ENCODE measurements at regions not wholly inside any gene's neighbourhood (a gene's known extent, or its start where the extent isn't known, plus 50 kb on each side); places are given as distances from the start of the nearest gene placed in this dataset.
"Not testable (repeated sequence)": the region's sequence is repeated elsewhere in the genome, so short reads cannot be mapped to it uniquely, and the experiment has no call there.

DNA sequence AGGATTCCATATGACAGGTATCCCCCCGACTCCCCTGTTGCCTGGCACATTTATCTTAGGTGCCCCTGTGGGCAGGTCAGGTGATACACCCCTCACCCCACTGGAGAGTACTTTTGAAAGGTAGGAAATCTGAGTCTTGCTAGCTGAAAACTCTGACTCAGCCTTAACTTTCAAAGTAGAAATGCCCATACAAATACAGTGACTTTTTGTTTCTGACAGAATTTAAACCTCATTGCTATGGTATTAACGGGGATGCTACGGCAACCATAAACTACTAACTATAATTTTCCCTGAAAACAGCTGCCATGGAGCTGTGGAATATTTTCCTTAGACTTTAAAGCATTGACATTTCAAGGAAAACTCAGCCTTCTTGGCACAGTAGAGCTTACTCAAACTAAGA is 536.0 kb downstream of the RFPL4B start:
- FAIRE-seq, result no peak
- Mint-ChIP-seq H3K27ac (ENCODE audit: unreplicated experiment) (peak overlapping the region; percentile 34), H3K9me3 (ENCODE audit: unreplicated experiment) (no peaks in the 10 kb centered on the region), H3K4me3 (ENCODE audit: unreplicated experiment) (no peak overlapping the region), H3K27me3 (ENCODE audit: low read depth, unreplicated experiment) (no peaks in the 10 kb centered on the region), H3K36me3 (ENCODE audit: low read depth, unreplicated experiment) (no peaks in the 10 kb centered on the region), H3K4me1 (ENCODE audit: low read depth, unreplicated experiment) (peaks cover 36% of the 10 kb centered on the region)
- no peak overlapping the region for H2AFZ ChIP-seq (ENCODE audit: low read depth, low read length)
- H3K27me3 ChIP-seq (ENCODE audit: insufficient read depth, low read length), result no peaks in the 10 kb centered on the region
- H3K79me2 ChIP-seq (ENCODE audit: insufficient read depth, low read length), result no peaks in the 10 kb centered on the region
- peaks cover 30% of the 10 kb centered on the region for H3K4me1 ChIP-seq (ENCODE audit: insufficient read depth, low read length)
- H3K27ac ChIP-seq (ENCODE audit: low read depth, low read length), result peak overlapping the region; percentile 35
- no peak overlapping the region for H3K9ac ChIP-seq (ENCODE audit: low read length)
- no peak for TF ChIP-seq EZH2 (IDR thresholded peaks at IDR 0.05; ENCODE audit: insufficient read depth, low read length)
- no peaks in the 10 kb centered on the region for H3K36me3 ChIP-seq (ENCODE audit: insufficient read depth, low read length)
- peak; percentile 38 for DNase-seq (ENCODE audit: low read depth)
- H4K20me1 ChIP-seq (ENCODE audit: insufficient read depth, low read length), result no peaks in the 10 kb centered on the region
- H3K9me3 ChIP-seq (ENCODE audit: insufficient read depth, low read depth, low read length), result no peaks in the 10 kb centered on the region
- H3K4me3 ChIP-seq (ENCODE audit: insufficient read depth, low read depth, low read length), result no peak overlapping the region
- no peak overlapping the region for H3K4me2 ChIP-seq (ENCODE audit: low read length)

DNA sequence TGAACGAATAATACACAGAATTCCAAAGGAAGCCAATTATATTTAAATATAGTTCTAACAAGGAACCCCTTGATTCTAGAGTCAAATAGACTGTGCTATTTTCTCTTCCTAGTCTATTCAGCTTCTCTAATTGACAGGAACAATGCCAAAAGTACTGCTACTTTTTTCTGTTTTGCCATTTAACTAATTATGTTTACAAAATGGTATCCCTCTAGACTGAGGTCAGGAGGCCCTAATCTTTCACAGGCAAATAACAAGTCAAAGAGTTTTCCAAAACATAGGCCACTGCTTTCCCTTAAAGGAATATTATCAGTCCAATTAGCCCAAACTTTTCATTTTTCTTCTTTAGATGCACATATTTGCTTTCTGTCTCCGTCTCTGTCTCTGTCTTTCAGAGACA is 539.3 kb downstream of the RFPL4B start:
- H3K4me2 ChIP-seq (ENCODE audit: low read length), result no peak overlapping the region
- H3K36me3 Mint-ChIP-seq (ENCODE audit: low read depth, unreplicated experiment), result no peaks in the 10 kb centered on the region
- H3K4me3 ChIP-seq (ENCODE audit: insufficient read depth, low read depth, low read length), result no peak overlapping the region
- H3K36me3 ChIP-seq (ENCODE audit: insufficient read depth, low read length), result no peaks in the 10 kb centered on the region
- no peaks in the 10 kb centered on the region for H3K79me2 ChIP-seq (ENCODE audit: insufficient read depth, low read length)
- H4K20me1 ChIP-seq (ENCODE audit: insufficient read depth, low read length), result no peaks in the 10 kb centered on the region
- H3K9ac ChIP-seq (ENCODE audit: low read length), result no peak overlapping the region
- H3K27me3 ChIP-seq (ENCODE audit: insufficient read depth, low read length), result no peaks in the 10 kb centered on the region
- no peak overlapping the region for H3K27ac Mint-ChIP-seq (ENCODE audit: unreplicated experiment)
- FAIRE-seq, result no peak
- H3K9me3 ChIP-seq (ENCODE audit: insufficient read depth, low read depth, low read length), result no peaks in the 10 kb centered on the region
- no peak overlapping the region for H3K27ac ChIP-seq (ENCODE audit: low read depth, low read length)
- DNase-seq (ENCODE audit: low read depth), result no peak
- H3K4me1 ChIP-seq (ENCODE audit: insufficient read depth, low read length), result peaks cover 14% of the 10 kb centered on the region
- no peak overlapping the region for H2AFZ ChIP-seq (ENCODE audit: low read depth, low read length)
- H3K4me1 Mint-ChIP-seq (ENCODE audit: low read depth, unreplicated experiment), result peaks cover 16% of the 10 kb centered on the region
- no peaks in the 10 kb centered on the region for H3K9me3 Mint-ChIP-seq (ENCODE audit: unreplicated experiment)
- TF ChIP-seq EZH2 (IDR thresholded peaks at IDR 0.05; ENCODE audit: insufficient read depth, low read length), result no peak
- TF ChIP-seq, protein P1, sequence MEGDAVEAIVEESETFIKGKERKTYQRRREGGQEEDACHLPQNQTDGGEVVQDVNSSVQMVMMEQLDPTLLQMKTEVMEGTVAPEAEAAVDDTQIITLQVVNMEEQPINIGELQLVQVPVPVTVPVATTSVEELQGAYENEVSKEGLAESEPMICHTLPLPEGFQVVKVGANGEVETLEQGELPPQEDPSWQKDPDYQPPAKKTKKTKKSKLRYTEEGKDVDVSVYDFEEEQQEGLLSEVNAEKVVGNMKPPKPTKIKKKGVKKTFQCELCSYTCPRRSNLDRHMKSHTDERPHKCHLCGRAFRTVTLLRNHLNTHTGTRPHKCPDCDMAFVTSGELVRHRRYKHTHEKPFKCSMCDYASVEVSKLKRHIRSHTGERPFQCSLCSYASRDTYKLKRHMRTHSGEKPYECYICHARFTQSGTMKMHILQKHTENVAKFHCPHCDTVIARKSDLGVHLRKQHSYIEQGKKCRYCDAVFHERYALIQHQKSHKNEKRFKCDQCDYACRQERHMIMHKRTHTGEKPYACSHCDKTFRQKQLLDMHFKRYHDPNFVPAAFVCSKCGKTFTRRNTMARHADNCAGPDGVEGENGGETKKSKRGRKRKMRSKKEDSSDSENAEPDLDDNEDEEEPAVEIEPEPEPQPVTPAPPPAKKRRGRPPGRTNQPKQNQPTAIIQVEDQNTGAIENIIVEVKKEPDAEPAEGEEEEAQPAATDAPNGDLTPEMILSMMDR (IDR thresholded peaks at IDR 0.05; ENCODE audit: insufficient read depth, low read depth, low read length), result no peak
- no peaks in the 10 kb centered on the region for H3K27me3 Mint-ChIP-seq (ENCODE audit: low read depth, unreplicated experiment)
- H3K4me3 Mint-ChIP-seq (ENCODE audit: unreplicated experiment), result no peak overlapping the region

DNA sequence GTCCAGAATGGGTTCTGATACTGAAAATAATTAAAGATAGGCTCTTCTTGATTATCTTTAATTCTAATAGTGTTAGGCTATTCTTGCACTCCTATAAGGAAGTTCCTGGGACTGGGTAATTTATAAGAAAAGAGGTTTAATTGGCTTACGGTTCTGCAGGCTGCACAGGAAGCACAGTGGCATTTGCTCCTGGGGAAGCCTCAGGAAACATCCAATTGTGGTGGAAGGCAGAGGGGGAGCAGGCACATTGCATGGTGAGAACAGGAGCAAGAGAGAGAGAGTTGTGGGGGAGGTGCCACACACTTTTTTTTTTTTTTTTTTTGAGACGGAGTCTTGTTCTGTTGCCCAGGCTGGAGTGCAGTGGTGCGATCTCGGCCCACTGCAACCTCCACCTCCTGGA is 540.3 kb downstream of the RFPL4B start:
- not testable (repeated sequence) for FAIRE-seq; H3K4me1 Mint-ChIP-seq (ENCODE audit: low read depth, unreplicated experiment); H3K9me3 Mint-ChIP-seq (ENCODE audit: unreplicated experiment); H2AFZ ChIP-seq (ENCODE audit: low read depth, low read length); H3K79me2 ChIP-seq (ENCODE audit: insufficient read depth, low read length); H3K4me3 ChIP-seq (ENCODE audit: insufficient read depth, low read depth, low read length); H3K27ac ChIP-seq (ENCODE audit: low read depth, low read length); H3K9ac ChIP-seq (ENCODE audit: low read length); H3K4me2 ChIP-seq (ENCODE audit: low read length); H3K4me1 ChIP-seq (ENCODE audit: insufficient read depth, low read length); H3K9me3 ChIP-seq (ENCODE audit: insufficient read depth, low read depth, low read length); H3K4me3 Mint-ChIP-seq (ENCODE audit: unreplicated experiment); H3K27me3 Mint-ChIP-seq (ENCODE audit: low read depth, unreplicated experiment); H3K27me3 ChIP-seq (ENCODE audit: insufficient read depth, low read length); DNase-seq (ENCODE audit: low read depth); H3K36me3 ChIP-seq (ENCODE audit: insufficient read depth, low read length); H3K27ac Mint-ChIP-seq (ENCODE audit: unreplicated experiment); H3K36me3 Mint-ChIP-seq (ENCODE audit: low read depth, unreplicated experiment); H4K20me1 ChIP-seq (ENCODE audit: insufficient read depth, low read length)

DNA sequence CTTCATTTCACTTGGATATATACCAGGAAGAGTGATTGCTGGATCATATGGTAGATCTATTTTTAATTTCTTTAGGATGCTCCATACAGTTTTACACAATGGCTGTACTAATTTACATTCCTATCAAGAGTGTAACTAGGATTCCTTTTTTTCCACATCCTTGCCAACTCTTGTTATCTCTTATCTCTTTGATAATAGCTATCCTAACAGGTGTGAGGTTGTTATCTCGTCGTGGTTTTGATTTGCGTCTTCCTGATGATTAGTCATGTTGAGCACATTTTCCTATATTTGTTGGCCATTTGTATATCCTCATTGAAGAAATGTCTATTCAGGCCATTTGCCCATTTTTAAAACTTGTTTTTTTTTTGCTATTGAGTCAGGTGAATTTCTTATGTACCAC is 552.4 kb downstream of the RFPL4B start:
- FAIRE-seq, result no peak
- Histone ChIP-seq H3K27me3 (ENCODE audit: insufficient read depth, low read length) (no peaks in the 10 kb centered on the region), H2AFZ (ENCODE audit: low read depth, low read length) (no peak overlapping the region), H3K9me3 (ENCODE audit: insufficient read depth, low read depth, low read length) (no peaks in the 10 kb centered on the region), H3K4me1 (ENCODE audit: insufficient read depth, low read length) (no peaks in the 10 kb centered on the region), H3K36me3 (ENCODE audit: insufficient read depth, low read length) (no peaks in the 10 kb centered on the region), H4K20me1 (ENCODE audit: insufficient read depth, low read length) (no peaks in the 10 kb centered on the region), H3K4me3 (ENCODE audit: insufficient read depth, low read depth, low read length) (no peak overlapping the region), H3K79me2 (ENCODE audit: insufficient read depth, low read length) (no peaks in the 10 kb centered on the region), H3K27ac (ENCODE audit: low read depth, low read length) (no peak overlapping the region), H3K9ac (ENCODE audit: low read length) (no peak overlapping the region), H3K4me2 (ENCODE audit: low read length) (no peak overlapping the region)
- DNase-seq (ENCODE audit: low read depth), result peak; percentile 89
- no peak overlapping the region for H3K27ac Mint-ChIP-seq (ENCODE audit: unreplicated experiment)
- no peak for TF ChIP-seq EZH2 (IDR thresholded peaks at IDR 0.05; ENCODE audit: insufficient read depth, low read length)
- TF ChIP-seq, protein P1 (IDR thresholded peaks at IDR 0.05; ENCODE audit: insufficient read depth, low read depth, low read length), result no peak
- H3K9me3 Mint-ChIP-seq (ENCODE audit: unreplicated experiment), result peaks cover 6% of the 10 kb centered on the region
- peaks cover 2% of the 10 kb centered on the region for H3K36me3 Mint-ChIP-seq (ENCODE audit: low read depth, unreplicated experiment)
- H3K27me3 Mint-ChIP-seq (ENCODE audit: low read depth, unreplicated experiment), result no peaks in the 10 kb centered on the region
- H3K4me3 Mint-ChIP-seq (ENCODE audit: unreplicated experiment), result no peak overlapping the region
- H3K4me1 Mint-ChIP-seq (ENCODE audit: low read depth, unreplicated experiment), result no peaks in the 10 kb centered on the region
